ENCODE measurements at regions not wholly inside any gene's neighbourhood (a gene's known extent, or its start where the extent isn't known, plus 50 kb on each side); places are given as distances from the start of the nearest gene placed in this dataset.

- no peak for FAIRE-seq
- no peak for DNase-seq (ENCODE audit: low spot score in 2 of 2)
Observed at GRCh38 chr15:46293550-46293949, 658.7 kb downstream of the SQOR start.

GRCh38 chr15:46296002-46296401 is 661.2 kb downstream of the SQOR start:
- no peak for DNase-seq (ENCODE audit: low spot score in 2 of 2)
- no peak for FAIRE-seq

GRCh38 chr15:46296797-46297196 is 662.0 kb downstream of the SQOR start:
- DNase-seq (ENCODE audit: low spot score in 2 of 2) (no peak), FAIRE-seq (no peak)

GRCh38 chr15:46297766-46298165 is 662.9 kb downstream of the SQOR start:
- FAIRE-seq (no peak), DNase-seq (ENCODE audit: low spot score in 2 of 2) (no peak)

GRCh38 chr15:46300716-46301115 is 665.9 kb downstream of the SQOR start:
- FAIRE-seq (no peak), DNase-seq (ENCODE audit: low spot score in 2 of 2) (no peak)

GRCh38 chr15:46301291-46301690 is 666.5 kb downstream of the SQOR start:
- FAIRE-seq = no peak
- no peak for DNase-seq (ENCODE audit: low spot score in 2 of 2)

GRCh38 chr15:46301826-46302225 is 667.0 kb downstream of the SQOR start:
- DNase-seq (ENCODE audit: low spot score in 2 of 2) = no peak
- FAIRE-seq = no peak

- DNase-seq (ENCODE audit: low spot score in 2 of 2) (no peak), FAIRE-seq (no peak)
Observed at GRCh38 chr15:46304321-46304720, 669.5 kb downstream of the SQOR start.

GRCh38 chr15:46307746-46308145 is 672.9 kb downstream of the SQOR start:
- DNase-seq (ENCODE audit: low spot score in 2 of 2) (no peak), FAIRE-seq (no peak)

- DNase-seq (ENCODE audit: low spot score in 2 of 2) = no peak
- no peak for FAIRE-seq
Observed at GRCh38 chr15:46309914-46310313, 675.1 kb downstream of the SQOR start.

- FAIRE-seq (no peak), DNase-seq (ENCODE audit: low spot score in 2 of 2) (peak; percentile 2 to 34)
Observed at GRCh38 chr15:46312133-46312740, 677.4 kb downstream of the SQOR start.

- DNase-seq (ENCODE audit: low spot score in 2 of 2) = no peak
- no peak for FAIRE-seq
Observed at GRCh38 chr15:46315434-46315833, 680.6 kb downstream of the SQOR start.

- FAIRE-seq = no peak
- no peak for DNase-seq (ENCODE audit: low spot score in 2 of 2)
Observed at GRCh38 chr15:46316024-46316423, 681.2 kb downstream of the SQOR start.

- FAIRE-seq (no peak), DNase-seq (ENCODE audit: low spot score in 2 of 2) (no peak)
Observed at GRCh38 chr15:46317029-46317428, 682.2 kb downstream of the SQOR start.

- no peak for DNase-seq (ENCODE audit: low spot score in 2 of 2)
- no peak for FAIRE-seq
Observed at GRCh38 chr15:46322753-46323152, 687.9 kb downstream of the SQOR start.

- FAIRE-seq (no peak), DNase-seq (ENCODE audit: low spot score in 2 of 2) (no peak)
Observed at GRCh38 chr15:46326173-46326572, 691.3 kb downstream of the SQOR start.

GRCh38 chr15:46328821-46329220 is 694.0 kb downstream of the SQOR start:
- FAIRE-seq (no peak), DNase-seq (ENCODE audit: low spot score in 2 of 2) (no peak)

GRCh38 chr15:46329876-46330275 is 695.0 kb downstream of the SQOR start:
- FAIRE-seq (no peak), DNase-seq (ENCODE audit: low spot score in 2 of 2) (no peak)

- DNase-seq (ENCODE audit: low spot score in 2 of 2) = no peak
- FAIRE-seq = no peak
Observed at GRCh38 chr15:46331546-46331945, 696.7 kb downstream of the SQOR start.

- no peak for FAIRE-seq
- DNase-seq (ENCODE audit: low spot score in 2 of 2) = no peak
Observed at GRCh38 chr15:46343196-46343935, 708.5 kb downstream of the SQOR start.

GRCh38 chr15:46344115-46344724 is 709.4 kb downstream of the SQOR start:
- DNase-seq (ENCODE audit: low spot score in 2 of 2) = no peak

GRCh38 chr15:46344915-46345314 is 710.1 kb downstream of the SQOR start:
- no peak for FAIRE-seq
- no peak for DNase-seq (ENCODE audit: low spot score in 2 of 2)

More at GRCh38 chr15:46344115-46344724, 709.4 kb downstream of the SQOR start:
- FAIRE-seq = no peak
